IPS-15b (cell line): ENCODE measurements at regions not wholly inside any gene's neighbourhood (a gene's known extent, or its start where the extent isn't known, plus 50 kb on each side); places are given as distances from the start of the nearest gene placed in this dataset.

Source experiments
- H3K27me3 ChIP-seq: one replicate; pipeline ENCODE4 v1.6.1; 2013; ENCODE audit warnings: low read length; ENCODE audit not compliant: control insufficient read depth, insufficient read depth
- H3K36me3 ChIP-seq: one replicate; pipeline ENCODE4 v1.6.1; 2013; ENCODE audit warnings: low read length; ENCODE audit not compliant: control insufficient read depth, insufficient read depth
- H3K4me1 ChIP-seq: one replicate; pipeline ENCODE4 v1.6.1; 2013; ENCODE audit warnings: mild to moderate bottlenecking, low read length; ENCODE audit not compliant: control insufficient read depth, insufficient read depth
- H3K4me3 ChIP-seq: one replicate; pipeline ENCODE4 v1.5.1; 2013; ENCODE audit warnings: low read depth, low read length
- H3K9ac ChIP-seq: one replicate; pipeline ENCODE4 v1.6.1; 2013; ENCODE audit warnings: low read depth, mild to moderate bottlenecking, low read length
- H3K9me3 ChIP-seq: one replicate; pipeline ENCODE4 v1.6.1; 2013; ENCODE audit warnings: mild to moderate bottlenecking, low read length; ENCODE audit not compliant: control insufficient read depth, insufficient read depth

DNA sequence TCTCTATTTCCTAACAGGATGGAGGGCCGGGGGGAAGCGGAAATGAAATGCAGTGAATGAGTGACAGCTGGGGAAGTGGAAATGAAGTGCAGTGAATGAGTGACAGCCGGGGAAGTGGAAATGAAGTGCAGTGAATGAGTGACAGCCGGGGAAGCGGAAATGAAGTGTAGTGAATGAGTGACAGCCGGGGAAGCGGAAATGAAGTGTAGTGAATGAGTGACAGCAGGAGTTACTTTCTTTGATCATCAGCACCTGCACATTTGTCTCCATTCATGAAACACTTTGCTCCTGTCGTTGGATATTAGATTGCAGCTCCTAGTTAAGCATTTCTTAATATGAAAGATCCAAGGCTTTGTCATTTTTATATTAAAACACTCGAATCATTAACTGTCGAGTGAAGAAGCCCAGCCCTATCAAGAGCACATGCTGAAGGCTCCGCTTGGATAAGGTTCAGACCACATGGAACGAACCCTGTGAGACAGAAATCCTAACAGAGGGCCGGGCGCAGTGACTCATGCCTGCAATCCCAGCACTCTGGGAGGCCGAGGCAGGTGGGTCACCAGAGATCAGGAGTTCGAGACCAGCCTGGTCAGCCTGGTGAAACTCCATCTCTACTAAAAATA, 406.0 kb upstream of the ADARB2 start:
- no peak overlapping the region for H3K4me3 ChIP-seq
- no peaks in the 10 kb centered on the region for H3K9me3 ChIP-seq
- H3K27me3 ChIP-seq: no peaks in the 10 kb centered on the region
- no peak overlapping the region for H3K9ac ChIP-seq
- no peaks in the 10 kb centered on the region for H3K4me1 ChIP-seq
- no peaks in the 10 kb centered on the region for H3K36me3 ChIP-seq

DNA sequence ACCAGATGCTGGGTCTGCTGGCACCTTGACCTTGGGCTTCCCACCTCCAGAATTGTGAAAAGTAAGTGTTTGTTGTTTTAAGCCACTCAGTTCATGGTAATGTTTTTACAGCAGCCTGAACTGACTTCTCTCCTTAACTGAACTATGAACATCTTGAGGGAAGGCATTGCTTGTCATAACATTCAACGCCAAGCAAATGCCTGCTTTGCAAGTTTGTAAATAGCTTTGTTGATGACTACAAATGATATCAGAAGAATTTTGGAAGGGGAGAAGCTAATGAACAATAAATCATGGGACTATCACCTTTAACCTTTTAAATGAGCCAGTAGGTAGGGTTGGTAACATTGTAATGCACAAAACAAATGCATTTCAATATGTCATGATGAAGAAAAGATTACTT, 402.4 kb upstream of the ADARB2 start:
- H3K4me1 ChIP-seq: no peaks in the 10 kb centered on the region
- no peak overlapping the region for H3K4me3 ChIP-seq
- no peaks in the 10 kb centered on the region for H3K27me3 ChIP-seq
- no peak overlapping the region for H3K9ac ChIP-seq
- H3K36me3 ChIP-seq: no peaks in the 10 kb centered on the region
- no peaks in the 10 kb centered on the region for H3K9me3 ChIP-seq

DNA sequence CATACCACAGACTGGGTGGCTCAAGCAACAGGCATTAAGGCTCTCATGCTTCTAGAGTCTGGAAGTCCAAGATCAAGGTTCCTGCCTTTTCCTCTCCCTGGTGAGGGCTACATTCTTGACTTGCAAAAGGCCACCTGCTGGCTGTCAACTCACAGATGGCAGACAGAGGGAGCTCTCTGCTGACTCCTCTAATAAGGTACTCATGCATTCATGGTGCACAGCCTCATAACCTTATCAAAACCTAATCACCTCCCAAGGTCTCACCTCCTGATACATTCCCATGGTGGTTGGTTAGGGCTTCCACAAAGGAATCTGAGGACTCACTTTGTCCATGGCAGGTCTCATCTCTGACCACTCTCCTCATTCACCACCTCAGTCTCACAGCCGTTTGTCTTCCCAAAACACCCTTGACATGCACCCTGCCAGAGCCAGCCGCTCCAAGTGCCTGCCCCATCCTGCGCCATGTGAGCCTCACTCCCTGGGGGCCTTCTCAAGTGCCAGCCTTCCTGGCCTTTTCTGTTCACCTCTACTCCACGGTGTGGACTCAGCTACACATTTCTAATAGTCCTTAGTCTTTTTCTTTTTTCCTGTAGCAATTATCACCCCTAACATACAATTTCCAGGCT, 400.3 kb upstream of the ADARB2 start:
- H3K9me3 ChIP-seq: no peaks in the 10 kb centered on the region
- no peak overlapping the region for H3K4me3 ChIP-seq
- no peak overlapping the region for H3K9ac ChIP-seq
- H3K4me1 ChIP-seq: no peaks in the 10 kb centered on the region
- no peaks in the 10 kb centered on the region for H3K36me3 ChIP-seq
- no peaks in the 10 kb centered on the region for H3K27me3 ChIP-seq

DNA sequence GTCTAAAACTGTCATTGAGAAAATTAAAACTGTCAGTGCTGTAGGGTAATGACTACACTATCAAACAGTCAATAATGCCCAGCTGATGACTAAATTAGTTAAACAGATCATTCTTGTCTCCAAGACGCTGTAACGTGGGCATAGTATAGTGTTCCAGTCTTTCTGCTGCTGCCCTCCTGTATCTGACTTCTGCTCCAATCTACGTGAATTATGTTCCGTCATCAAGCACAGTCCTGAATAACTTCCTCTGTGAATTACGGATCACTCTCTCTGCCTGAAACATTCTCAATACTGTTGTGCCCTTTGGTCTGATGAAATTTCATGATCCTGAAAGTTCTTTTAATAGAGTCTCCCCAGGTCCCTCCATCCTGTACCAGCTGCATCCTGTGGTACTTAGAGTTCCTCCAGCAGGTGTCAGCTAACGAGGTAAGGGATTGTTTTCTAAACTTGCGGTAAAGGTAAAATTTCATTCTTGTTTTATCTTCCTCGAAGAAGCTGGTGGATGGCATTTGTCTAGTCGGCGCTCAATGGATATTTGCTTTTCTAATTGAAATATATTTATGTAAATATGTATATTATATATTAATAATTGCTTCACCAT, 393.5 kb upstream of the ADARB2 start:
- no peaks in the 10 kb centered on the region for H3K36me3 ChIP-seq
- H3K9ac ChIP-seq: no peak overlapping the region
- no peaks in the 10 kb centered on the region for H3K9me3 ChIP-seq
- no peaks in the 10 kb centered on the region for H3K4me1 ChIP-seq
- H3K27me3 ChIP-seq: no peaks in the 10 kb centered on the region
- no peak overlapping the region for H3K4me3 ChIP-seq

DNA sequence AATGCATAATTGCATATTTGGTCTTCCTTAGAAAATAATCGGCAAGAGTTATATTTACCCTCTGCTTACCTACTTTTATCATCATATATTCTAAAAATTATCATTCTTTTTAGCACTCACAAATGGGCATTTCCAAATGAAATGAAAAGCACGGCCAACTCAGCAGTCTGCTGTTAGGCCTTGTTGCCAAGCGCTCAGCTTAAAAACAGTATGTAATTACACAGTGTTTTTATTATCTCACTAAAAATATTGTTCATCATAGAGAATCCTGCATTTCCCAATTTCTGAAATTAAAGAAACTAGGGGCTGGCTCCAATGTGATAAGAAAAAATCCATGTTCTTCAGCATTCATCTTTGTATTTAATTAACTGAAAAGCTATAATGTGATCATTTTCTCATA, 391.7 kb upstream of the ADARB2 start:
- H3K9me3 ChIP-seq: no peaks in the 10 kb centered on the region
- no peak overlapping the region for H3K9ac ChIP-seq
- no peaks in the 10 kb centered on the region for H3K4me1 ChIP-seq
- H3K27me3 ChIP-seq: no peaks in the 10 kb centered on the region
- no peak overlapping the region for H3K4me3 ChIP-seq
- H3K36me3 ChIP-seq: no peaks in the 10 kb centered on the region

DNA sequence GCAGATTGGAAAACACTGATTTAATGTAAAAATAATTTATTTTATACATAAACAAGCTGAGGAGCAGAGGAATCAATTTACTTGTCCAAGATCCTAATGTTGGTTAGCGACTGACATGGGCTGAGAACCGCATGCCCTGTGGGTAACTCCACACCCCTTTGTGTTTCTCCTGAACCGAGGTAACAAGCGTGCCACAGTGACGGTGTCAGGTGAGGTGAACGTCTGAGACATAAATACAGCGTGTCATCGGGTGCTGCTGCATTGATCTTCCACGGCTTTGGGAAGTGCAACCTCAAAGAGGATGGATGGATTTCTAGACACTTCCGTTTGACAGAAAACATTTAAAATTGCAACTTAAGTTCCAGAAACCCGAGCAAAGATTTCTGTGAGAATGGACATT, 386.8 kb upstream of the ADARB2 start:
- no peaks in the 10 kb centered on the region for H3K27me3 ChIP-seq
- no peaks in the 10 kb centered on the region for H3K9me3 ChIP-seq
- no peak overlapping the region for H3K4me3 ChIP-seq
- H3K4me1 ChIP-seq: no peaks in the 10 kb centered on the region
- H3K36me3 ChIP-seq: no peaks in the 10 kb centered on the region
- no peak overlapping the region for H3K9ac ChIP-seq

DNA sequence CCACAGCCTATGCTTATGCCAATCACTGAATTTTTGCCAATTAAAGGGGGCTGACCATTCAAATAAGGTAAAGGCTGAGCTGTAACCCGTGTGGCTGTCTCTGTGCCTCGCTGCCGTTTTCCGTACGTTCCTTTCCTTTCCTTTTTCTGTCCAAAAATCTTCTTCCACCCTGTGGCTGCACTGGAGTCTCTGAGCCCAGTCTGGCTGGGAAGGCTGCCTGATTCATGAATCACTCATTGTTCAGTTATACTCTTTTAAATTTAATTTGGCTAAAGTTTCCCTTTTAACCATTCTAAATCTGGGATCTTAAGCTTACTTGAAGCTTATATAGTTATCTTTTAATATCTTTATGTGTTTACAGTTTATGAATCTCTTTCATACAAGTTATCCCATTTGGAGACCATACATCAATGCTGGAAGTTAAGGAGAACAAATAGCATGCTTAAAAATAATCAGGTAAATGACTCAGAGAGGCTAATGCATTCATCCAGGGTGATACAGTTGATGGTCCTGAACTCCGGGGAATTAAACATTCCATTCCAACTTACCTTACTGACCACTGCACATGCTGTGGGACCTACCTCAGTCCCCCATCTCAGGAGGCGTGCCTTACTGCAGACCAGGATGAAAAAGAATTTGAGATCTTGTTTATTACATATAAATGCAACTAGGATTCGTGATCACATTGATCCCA, 385.3 kb upstream of the ADARB2 start:
- Histone ChIP-seq H3K4me1 (no peaks in the 10 kb centered on the region), H3K36me3 (no peaks in the 10 kb centered on the region), H3K27me3 (no peaks in the 10 kb centered on the region), H3K9ac (no peak overlapping the region), H3K9me3 (no peaks in the 10 kb centered on the region), H3K4me3 (no peak overlapping the region)

DNA sequence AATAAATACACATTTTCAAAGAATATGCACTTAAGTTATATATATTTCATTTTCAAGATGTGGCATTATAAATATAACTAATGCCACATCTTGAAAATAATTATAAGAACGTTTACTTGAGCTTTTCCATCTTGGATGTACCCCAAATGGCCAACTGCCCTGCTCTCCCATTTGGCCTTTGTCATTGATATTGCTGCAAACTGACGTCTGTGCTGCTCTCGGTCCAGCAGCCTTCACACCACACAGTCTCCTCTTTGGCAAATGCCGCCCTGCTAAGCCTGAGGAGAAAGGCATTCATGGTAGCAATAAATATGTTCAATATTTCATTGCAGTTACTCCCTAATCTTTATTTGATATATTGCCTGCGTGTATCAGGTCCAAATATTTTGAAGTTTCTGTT, 384.6 kb upstream of the ADARB2 start:
- Histone ChIP-seq H3K4me1 (no peaks in the 10 kb centered on the region), H3K9me3 (no peaks in the 10 kb centered on the region), H3K36me3 (no peaks in the 10 kb centered on the region), H3K4me3 (no peak overlapping the region), H3K27me3 (no peaks in the 10 kb centered on the region), H3K9ac (no peak overlapping the region)

DNA sequence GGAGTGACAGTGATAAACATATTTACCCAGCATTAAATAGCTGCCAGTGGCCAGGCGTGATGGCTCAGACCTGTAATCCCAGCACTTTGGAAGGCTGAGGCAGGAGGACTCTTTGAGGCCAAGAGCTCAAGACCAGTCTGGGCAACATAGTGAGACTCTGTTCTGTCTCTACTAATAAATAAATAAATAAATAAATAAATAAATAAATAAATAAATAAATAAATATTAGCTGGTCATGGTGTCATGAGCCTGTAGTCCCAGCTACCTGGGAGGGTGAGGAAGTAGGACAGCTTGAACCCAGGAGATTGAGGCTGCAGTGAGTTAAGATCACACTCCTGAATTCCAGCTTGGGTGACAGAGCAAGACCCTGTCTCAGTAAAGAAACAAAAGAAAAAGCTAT, 384.0 kb upstream of the ADARB2 start:
- Histone ChIP-seq H3K9me3 (no peaks in the 10 kb centered on the region), H3K4me3 (no peak overlapping the region), H3K4me1 (no peaks in the 10 kb centered on the region), H3K9ac (no peak overlapping the region), H3K36me3 (no peaks in the 10 kb centered on the region), H3K27me3 (no peaks in the 10 kb centered on the region)

DNA sequence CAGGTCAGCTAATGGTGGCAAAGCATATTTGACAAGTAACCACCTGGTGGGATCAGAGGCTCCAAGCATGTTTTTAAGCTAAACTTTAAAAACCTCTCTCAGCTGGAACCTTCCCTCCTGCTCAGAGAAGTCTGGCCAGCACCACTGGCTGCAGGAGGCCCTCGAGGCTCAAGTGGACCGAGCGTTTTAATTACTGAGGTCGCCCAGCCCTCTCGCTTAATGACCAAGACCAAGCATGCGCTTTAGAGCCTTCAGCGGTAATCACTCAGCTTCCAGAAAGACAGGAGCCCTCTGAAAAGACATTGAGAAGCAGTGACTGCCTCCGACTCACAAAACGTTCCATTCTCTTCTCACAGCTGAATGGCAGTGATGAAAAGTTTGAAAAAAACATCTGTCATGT, 383.4 kb upstream of the ADARB2 start:
- H3K27me3 ChIP-seq: no peaks in the 10 kb centered on the region
- H3K4me3 ChIP-seq: no peak overlapping the region
- H3K9me3 ChIP-seq: no peaks in the 10 kb centered on the region
- no peaks in the 10 kb centered on the region for H3K36me3 ChIP-seq
- H3K4me1 ChIP-seq: no peaks in the 10 kb centered on the region
- no peak overlapping the region for H3K9ac ChIP-seq

DNA sequence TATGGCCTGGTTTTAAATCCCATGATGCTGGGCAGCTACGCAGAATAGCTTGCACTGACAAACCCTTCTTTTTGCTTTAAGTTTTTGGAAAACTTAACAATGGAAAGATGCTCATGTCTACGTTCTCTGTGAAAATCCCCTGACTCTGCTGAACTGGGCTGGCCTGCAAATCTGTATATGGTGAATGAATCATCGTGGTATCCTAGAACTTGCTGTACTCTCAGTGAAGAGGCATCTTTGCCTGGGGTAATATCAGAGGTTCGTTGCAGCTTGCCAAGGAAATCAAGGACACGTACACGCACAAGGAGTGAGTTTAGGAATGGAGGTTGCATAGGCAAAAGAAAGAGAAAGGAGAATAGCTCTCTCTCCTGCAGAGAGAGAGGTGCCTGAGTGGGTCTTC, 382.0 kb upstream of the ADARB2 start:
- Histone ChIP-seq H3K4me3 (no peak overlapping the region), H3K9me3 (no peaks in the 10 kb centered on the region), H3K9ac (no peak overlapping the region), H3K36me3 (no peaks in the 10 kb centered on the region), H3K4me1 (no peaks in the 10 kb centered on the region), H3K27me3 (no peaks in the 10 kb centered on the region)

DNA sequence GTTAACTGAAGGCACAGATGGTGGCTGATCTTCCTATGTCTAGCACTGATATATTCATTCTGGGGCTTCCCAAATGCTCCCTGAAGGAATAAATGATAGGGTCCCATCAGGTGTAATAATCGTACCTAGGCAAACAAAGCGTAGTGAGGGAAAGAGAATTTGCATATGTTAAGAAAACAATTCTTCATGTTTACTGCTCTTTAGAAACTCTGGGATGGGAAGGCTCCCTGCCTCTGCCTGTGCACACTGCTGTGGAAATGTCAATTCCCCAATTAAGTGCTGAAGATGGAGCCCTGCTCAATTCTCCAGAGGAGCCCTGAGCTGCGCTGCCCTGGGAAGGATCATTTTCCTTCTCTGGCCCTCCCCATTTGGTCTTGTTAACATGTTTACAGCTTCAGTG, 380.9 kb upstream of the ADARB2 start:
- Histone ChIP-seq H3K4me3 (no peak overlapping the region), H3K27me3 (no peaks in the 10 kb centered on the region), H3K9me3 (no peaks in the 10 kb centered on the region), H3K9ac (no peak overlapping the region), H3K4me1 (no peaks in the 10 kb centered on the region), H3K36me3 (no peaks in the 10 kb centered on the region)
